ENCODE measurements at regions not wholly inside any gene's neighbourhood (a gene's known extent, or its start where the extent isn't known, plus 50 kb on each side); places are given as distances from the start of the nearest gene placed in this dataset.
"Not testable (repeated sequence)": the region's sequence is repeated elsewhere in the genome, so short reads cannot be mapped to it uniquely, and the experiment has no call there.

GRCh38 chr21:27984663-27985325 lies 1007.9 kb downstream of the LTN1 start:
- H3K9me1 ChIP-seq (ENCODE audit: control insufficient read depth, insufficient read depth, low read length); H3K9ac ChIP-seq (ENCODE audit: insufficient read depth in 1 of 2, low read depth in 2 of 2, low read length in 2 of 2); H3K4me3 ChIP-seq; H3K79me2 ChIP-seq (ENCODE audit: control insufficient read depth, insufficient read depth, low read length); H3K27ac ChIP-seq (ENCODE audit: extremely low read depth, low read depth, low read length); H3K4me2 ChIP-seq (ENCODE audit: insufficient read depth, low read length); BruUV-seq (replicated peaks); POLR2A ChIA-PET; CTCF ChIA-PET (ENCODE audit: low intra/inter-chr PET ratio); H3K9me3 ChIP-seq (replicated peaks; ENCODE audit: control insufficient read depth, insufficient read depth, low read depth, low read length); in situ Hi-C loops (cut with MboI); H3K27me3 ChIP-seq (ENCODE audit: control insufficient read depth in 2 of 2, insufficient read depth in 2 of 2, low read length in 2 of 2); H3K4me1 ChIP-seq (replicated peaks in 1 of 2; ENCODE audit: control insufficient read depth in 2 of 2, insufficient read depth in 2 of 2, low read length in 2 of 2); H3K36me3 ChIP-seq (ENCODE audit: control insufficient read depth, insufficient read depth, low read length); DNase-seq (ENCODE audit: extremely low read depth in 1 of 4, low spot score in 3 of 4); ATAC-seq; intact Hi-C loops (cut with micrococcal nuclease); FAIRE-seq; H4K20me1 ChIP-seq (replicated peaks; ENCODE audit: control insufficient read depth, insufficient read depth, low read length); H2AFZ ChIP-seq (ENCODE audit: low read depth, low read length): not testable (repeated sequence)
- WGBS (ENCODE audit: insufficient coverage, low coverage, missing lambda C conversion rate), result 0% methylated on average over 2 of the region's 2 CpGs

GRCh38 chr21:27979446-27979845 lies 1012.6 kb upstream of the ADAMTS5 start:
- H4K20me1 ChIP-seq (replicated peaks; ENCODE audit: control insufficient read depth, insufficient read depth, low read length); in situ Hi-C loops (cut with MboI); ATAC-seq; H3K9me1 ChIP-seq (ENCODE audit: control insufficient read depth, insufficient read depth, low read length); H3K79me2 ChIP-seq (ENCODE audit: control insufficient read depth, insufficient read depth, low read length); H3K27me3 ChIP-seq (ENCODE audit: control insufficient read depth in 2 of 2, insufficient read depth in 2 of 2, low read length in 2 of 2); FAIRE-seq; H3K4me2 ChIP-seq (ENCODE audit: insufficient read depth, low read length); H3K36me3 ChIP-seq (ENCODE audit: control insufficient read depth, insufficient read depth, low read length); CTCF ChIA-PET (ENCODE audit: low intra/inter-chr PET ratio); H2AFZ ChIP-seq (ENCODE audit: low read depth, low read length); H3K4me3 ChIP-seq; H3K27ac ChIP-seq (ENCODE audit: extremely low read depth, low read depth, low read length); H3K9me3 ChIP-seq (replicated peaks; ENCODE audit: control insufficient read depth, insufficient read depth, low read depth, low read length); intact Hi-C loops (cut with micrococcal nuclease); DNase-seq (ENCODE audit: extremely low read depth in 1 of 4, low spot score in 3 of 4); H3K9ac ChIP-seq (ENCODE audit: insufficient read depth in 1 of 2, low read depth in 2 of 2, low read length in 2 of 2); H3K4me1 ChIP-seq (replicated peaks in 1 of 2; ENCODE audit: control insufficient read depth in 2 of 2, insufficient read depth in 2 of 2, low read length in 2 of 2); BruUV-seq (replicated peaks); POLR2A ChIA-PET: not testable (repeated sequence)
